Transverse colon (tissue), 4 donors: ENCODE measurements at regions not wholly inside any gene's neighbourhood (a gene's known extent, or its start where the extent isn't known, plus 50 kb on each side); places are given as distances from the start of the nearest gene placed in this dataset.

Experiments used
- CTCF ChIP-seq, 5 experiments: fragments of 200-600 bp in 3 of 5; fragments of 450-650 bp in 2 of 5; sonication (generic) in 3 of 5; IDR thresholded peaks; 1 replicate in 2 of 5; 2 replicates in 3 of 5; pipeline ENCODE4 v1.5.1; 2016 to 2017; ENCODE audit warnings: antibody characterized with exemption in 5 of 5, inconsistent platforms in 3 of 5, mild to moderate bottlenecking in 2 of 5, moderate library complexity in 1 of 5
- EP300 ChIP-seq: sonication (generic); formaldehyde crosslinking; IDR thresholded peaks from one replicate; pipeline ENCODE4 v1.6.1; 2017; ENCODE audit warnings: antibody characterized with exemption, low read depth
- POLR2A ChIP-seq: fragments of 450-650 bp; IDR thresholded peaks from one replicate; pipeline ENCODE4 v1.6.1; 2016; ENCODE audit warnings: antibody characterized with exemption, mild to moderate bottlenecking, moderate library complexity
- POLR2AphosphoS5 ChIP-seq, 3 donors: sonication (generic); formaldehyde crosslinking; IDR thresholded peaks; one replicate each; pipeline ENCODE4 v1.6.1; 2016; ENCODE audit warnings: antibody characterized with exemption in 3 of 3

GRCh38 chr4:176584031-176584606 lies 208.6 kb downstream of the VEGFC start:
- TF ChIP-seq POLR2AphosphoS5 (IDR thresholded peaks at IDR 0.05) (no peak), POLR2A (no peak), CTCF (IDR thresholded peaks at IDR 0.05) (no peak), EP300 (no peak)
